Subcutaneous abdominal adipose tissue (tissue), 5 donors: ENCODE measurements at regions not wholly inside any gene's neighbourhood (a gene's known extent, or its start where the extent isn't known, plus 50 kb on each side); places are given as distances from the start of the nearest gene placed in this dataset.

Source experiments
- H3K27ac ChIP-seq: one replicate; pipeline ENCODE4 v1.7.0; 2013; ENCODE audit warnings: low read depth, mild to moderate bottlenecking, inconsistent platforms, low read length, moderate library complexity
- H3K27me3 ChIP-seq, 5 donors: one replicate each; pipeline ENCODE4 v1.7.0; 2013; ENCODE audit warnings: low read length in 5 of 5, inconsistent platforms in 1 of 5; ENCODE audit not compliant: control insufficient read depth in 5 of 5, insufficient read depth in 4 of 5
- H3K36me3 ChIP-seq, 5 donors: one replicate each; pipeline ENCODE4 v1.7.0; 2013; ENCODE audit warnings: low read length in 5 of 5; ENCODE audit not compliant: control insufficient read depth in 5 of 5, insufficient read depth in 5 of 5
- H3K4me1 ChIP-seq, 5 donors: one replicate each; pipeline ENCODE4 v1.7.0; 2013; ENCODE audit warnings: low read length in 5 of 5, mild to moderate bottlenecking in 3 of 5, moderate library complexity in 1 of 5; ENCODE audit not compliant: control insufficient read depth in 5 of 5, insufficient read depth in 5 of 5
- H3K4me3 ChIP-seq, 5 donors: one replicate each; pipeline ENCODE4 v1.7.0; 2013; ENCODE audit warnings: low read length in 5 of 5, low read depth in 1 of 5
- H3K9ac ChIP-seq, 5 donors: one replicate each; pipeline ENCODE4 v1.7.0; 2013; ENCODE audit warnings: low read length in 5 of 5, mild to moderate bottlenecking in 4 of 5, moderate library complexity in 3 of 5
- H3K9me3 ChIP-seq, 5 donors: one replicate each; pipeline ENCODE4 v1.7.0; 2013; ENCODE audit warnings: low read length in 5 of 5; ENCODE audit not compliant: control insufficient read depth in 5 of 5
- donor health status: healthy.
- donor health status: healthy.
- donor health status: healthy.
- donor health status: healthy.
- donor health status: healthy.

DNA sequence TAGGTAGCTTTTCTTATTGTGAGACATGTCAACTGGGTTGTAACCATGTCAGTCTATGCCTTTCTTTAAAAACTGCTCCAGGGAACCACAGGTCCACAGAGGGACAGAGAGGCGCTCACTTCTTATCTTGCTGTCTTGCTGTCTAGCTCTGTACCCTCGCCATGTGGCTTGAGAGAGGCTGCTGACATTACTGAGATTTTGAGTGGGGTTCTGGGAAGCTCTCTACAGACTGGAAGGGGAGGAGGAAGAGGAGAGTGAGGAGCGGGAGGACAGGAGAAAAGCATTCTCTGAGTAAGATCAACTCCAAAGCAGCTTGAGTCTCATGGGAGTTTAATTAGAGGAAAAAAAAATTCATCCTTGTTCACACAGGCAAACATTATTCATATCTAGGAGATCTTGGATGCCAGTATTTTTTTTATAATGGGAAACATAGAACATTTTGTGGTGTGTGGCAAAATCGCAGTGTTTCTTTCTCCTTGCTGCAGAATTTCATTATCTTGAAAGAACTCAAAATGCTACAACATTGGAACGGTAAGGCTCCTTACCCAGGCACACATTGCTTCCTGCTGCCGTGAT is 1037.0 kb upstream of the NR2F2 start:
- Histone ChIP-seq H3K9ac (no peak overlapping the region), H3K4me3 (no peak overlapping the region), H3K9me3 (no peaks in the 10 kb centered on the region), H3K27ac (no peak overlapping the region), H3K4me1 (peaks cover 0 to 17% (median 3%) of the 10 kb centered on the region in 5 donors), H3K36me3 (no peaks in the 10 kb centered on the region), H3K27me3 (peaks cover 0 to 15% (median 7%) of the 10 kb centered on the region in 5 donors)

DNA sequence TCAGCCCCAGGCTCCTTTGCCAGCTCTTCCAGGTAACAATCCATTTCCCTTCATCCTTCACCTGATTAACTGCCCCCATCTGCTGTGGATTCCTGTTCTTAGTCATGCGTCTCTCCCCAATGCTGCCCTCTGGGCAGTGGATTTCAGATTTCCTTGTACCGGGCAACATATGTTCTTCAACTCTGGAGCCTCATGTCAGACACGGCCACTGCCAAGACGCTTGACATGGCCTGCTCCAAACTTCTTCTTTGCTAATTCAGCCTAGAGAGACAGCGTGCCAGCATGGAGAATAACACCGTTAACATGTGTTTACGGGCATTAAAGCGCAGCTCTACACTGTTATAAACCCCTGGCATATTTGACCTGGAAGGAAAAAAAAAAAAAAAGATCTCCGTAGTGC is 1035.1 kb upstream of the NR2F2 start:
- H3K27ac ChIP-seq: no peak overlapping the region
- H3K4me3 ChIP-seq: no peak overlapping the region

DNA sequence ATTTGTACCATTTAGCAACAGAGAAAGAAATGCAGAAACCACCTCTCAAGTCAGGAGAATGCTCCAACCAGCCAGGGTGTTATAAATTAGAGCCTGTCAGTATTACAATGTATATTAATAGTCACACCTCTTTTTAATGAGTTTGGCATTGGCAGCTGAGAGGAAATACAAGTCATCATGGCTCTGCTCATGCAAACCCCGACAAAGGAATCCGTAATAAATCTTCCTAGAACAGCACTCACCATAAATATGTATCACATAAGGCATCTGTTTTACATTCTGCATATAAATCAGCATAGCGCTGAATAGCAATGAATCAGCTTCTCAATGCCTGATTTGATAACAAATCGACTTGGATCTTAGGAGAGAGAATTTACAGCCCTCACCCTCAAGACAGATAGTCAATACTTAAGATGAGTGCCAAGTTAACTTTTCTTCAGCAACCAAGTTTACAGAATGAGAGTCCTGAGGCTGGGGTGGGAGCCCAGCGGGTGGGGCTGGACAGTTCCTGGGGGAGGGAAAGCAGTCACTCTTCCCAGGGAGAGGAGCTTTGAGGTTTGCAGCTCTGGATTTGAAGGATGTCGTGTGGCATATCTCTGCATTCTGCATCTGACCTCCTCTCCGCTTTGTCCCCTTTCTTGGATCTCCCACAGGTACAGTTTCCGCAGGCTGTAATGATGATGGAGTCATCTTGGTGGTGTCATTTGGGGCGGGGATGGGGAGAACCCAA is 1034.4 kb upstream of the NR2F2 start:
- H3K27ac ChIP-seq: no peak overlapping the region
- H3K4me3 ChIP-seq: no peak overlapping the region
- H3K4me1 ChIP-seq: peaks cover 0 to 21% (median 3%) of the 10 kb centered on the region in 5 donors
- H3K36me3 ChIP-seq: no peaks in the 10 kb centered on the region
- H3K9me3 ChIP-seq: no peaks in the 10 kb centered on the region
- no peak overlapping the region for H3K9ac ChIP-seq
- peaks cover 0 to 15% (median 7%) of the 10 kb centered on the region in 5 donors for H3K27me3 ChIP-seq

More for the DNA sequence above, 1035.1 kb upstream of the NR2F2 start:
- Histone ChIP-seq H3K9me3 (no peaks in the 10 kb centered on the region), H3K9ac (no peak overlapping the region), H3K36me3 (no peaks in the 10 kb centered on the region), H3K4me1 (peaks cover 0 to 17% (median 3%) of the 10 kb centered on the region in 5 donors), H3K27me3 (peaks cover 0 to 15% (median 7%) of the 10 kb centered on the region in 5 donors)

DNA sequence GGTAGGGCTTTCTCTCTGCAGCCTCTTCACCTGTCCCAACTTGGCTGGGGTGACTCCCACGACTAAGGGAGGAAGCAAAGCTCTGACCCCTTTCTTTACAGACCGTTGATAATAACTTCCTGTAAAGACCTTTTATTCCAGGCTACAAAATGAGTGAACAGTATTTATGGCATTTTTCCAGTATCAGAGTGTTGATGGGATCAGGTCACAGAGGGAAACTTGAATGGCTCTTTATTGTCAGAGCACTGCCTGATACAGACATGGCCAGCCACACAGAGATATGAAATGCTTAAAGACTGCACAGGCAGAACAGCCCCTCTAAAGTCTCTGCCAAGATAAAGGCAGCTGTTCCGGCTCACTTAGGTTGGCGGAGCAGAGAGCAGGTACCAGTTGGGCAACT is 1033.9 kb upstream of the NR2F2 start:
- H3K27ac ChIP-seq: no peak overlapping the region

DNA sequence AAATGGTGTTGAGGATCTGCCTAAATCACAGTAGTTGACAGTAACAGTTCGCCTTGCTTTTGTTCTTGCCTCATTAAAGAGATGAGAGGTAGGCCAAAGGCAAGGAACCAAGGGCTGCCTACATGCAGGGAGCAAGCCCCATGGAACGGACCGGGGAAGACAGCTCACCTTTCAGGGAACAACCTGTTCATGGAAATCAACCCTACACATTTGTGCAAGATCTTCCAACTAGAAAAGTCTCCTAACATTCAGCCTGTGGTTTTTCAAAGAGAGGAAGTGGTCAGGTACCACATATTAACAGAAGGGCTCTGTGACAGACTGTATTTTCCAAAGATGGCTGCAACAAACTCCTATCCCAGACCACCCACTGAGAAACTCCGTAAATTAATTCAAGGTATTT is 1031.8 kb upstream of the NR2F2 start:
- Histone ChIP-seq H3K36me3 (no peaks in the 10 kb centered on the region), H3K4me1 (peaks cover 0 to 36% (median 7%) of the 10 kb centered on the region in 5 donors), H3K4me3 (no peak overlapping the region), H3K9me3 (no peaks in the 10 kb centered on the region), H3K27me3 (peaks cover 0 to 12% (median 7%) of the 10 kb centered on the region in 5 donors), H3K9ac (no peak overlapping the region), H3K27ac (no peak overlapping the region)

More for the DNA sequence above, 1033.9 kb upstream of the NR2F2 start:
- Histone ChIP-seq H3K4me1 (peaks cover 0 to 23% (median 3%) of the 10 kb centered on the region in 5 donors), H3K9ac (no peak overlapping the region), H3K36me3 (no peaks in the 10 kb centered on the region), H3K27me3 (peaks cover 0 to 15% (median 7%) of the 10 kb centered on the region in 5 donors), H3K4me3 (no peak overlapping the region), H3K9me3 (no peaks in the 10 kb centered on the region)

DNA sequence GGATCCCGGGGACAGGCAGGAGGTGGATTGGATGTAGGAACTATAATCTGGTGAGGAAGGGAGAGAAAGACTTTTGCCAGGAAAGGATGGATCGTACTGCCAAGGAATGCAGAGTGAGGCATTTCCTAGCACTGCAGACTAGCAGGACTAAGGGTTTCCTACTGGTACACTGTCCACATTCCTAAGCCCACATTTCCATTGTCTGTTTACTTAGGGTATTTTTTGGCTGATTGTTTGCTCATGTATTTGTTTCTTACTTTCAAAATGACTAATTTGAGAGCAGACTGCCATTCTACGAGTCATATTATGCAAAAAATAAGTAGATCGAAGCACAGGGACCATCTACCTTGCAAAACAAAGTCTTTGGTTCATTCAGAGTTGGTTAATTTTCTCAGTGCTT is 1029.5 kb upstream of the NR2F2 start:
- Histone ChIP-seq H3K27me3 (peaks cover 0 to 19% (median 7%) of the 10 kb centered on the region in 5 donors), H3K27ac (no peak overlapping the region), H3K4me1 (peaks cover 0 to 41% (median 7%) of the 10 kb centered on the region in 5 donors), H3K4me3 (no peak overlapping the region), H3K9me3 (no peaks in the 10 kb centered on the region), H3K36me3 (no peaks in the 10 kb centered on the region), H3K9ac (no peak overlapping the region)

DNA sequence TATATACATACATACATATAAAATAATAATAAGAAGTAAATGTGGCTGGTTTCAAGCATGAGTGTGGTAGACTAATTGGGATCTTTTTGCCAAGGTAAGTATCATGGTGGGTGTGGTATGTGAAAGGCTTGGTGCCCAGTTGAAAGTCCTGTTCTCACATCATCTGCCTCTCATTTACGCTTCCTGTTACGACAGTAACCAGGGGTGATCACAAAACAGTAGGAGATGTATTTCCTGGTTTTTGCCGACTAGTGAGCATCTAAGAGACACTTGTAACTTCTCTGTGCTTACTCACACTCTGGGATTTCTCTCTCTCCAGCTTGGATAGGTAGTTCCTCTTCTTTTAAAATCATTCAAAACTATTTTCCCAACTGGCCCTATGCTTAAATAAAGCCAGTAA is 1028.3 kb upstream of the NR2F2 start:
- no peak overlapping the region for H3K9ac ChIP-seq
- H3K4me1 ChIP-seq: peaks cover 0 to 32% (median 7%) of the 10 kb centered on the region in 5 donors
- no peak overlapping the region for H3K27ac ChIP-seq
- H3K27me3 ChIP-seq: peaks cover 0 to 7% (median 0%) of the 10 kb centered on the region in 5 donors
- no peaks in the 10 kb centered on the region for H3K36me3 ChIP-seq
- no peaks in the 10 kb centered on the region for H3K9me3 ChIP-seq
- H3K4me3 ChIP-seq: no peak overlapping the region

DNA sequence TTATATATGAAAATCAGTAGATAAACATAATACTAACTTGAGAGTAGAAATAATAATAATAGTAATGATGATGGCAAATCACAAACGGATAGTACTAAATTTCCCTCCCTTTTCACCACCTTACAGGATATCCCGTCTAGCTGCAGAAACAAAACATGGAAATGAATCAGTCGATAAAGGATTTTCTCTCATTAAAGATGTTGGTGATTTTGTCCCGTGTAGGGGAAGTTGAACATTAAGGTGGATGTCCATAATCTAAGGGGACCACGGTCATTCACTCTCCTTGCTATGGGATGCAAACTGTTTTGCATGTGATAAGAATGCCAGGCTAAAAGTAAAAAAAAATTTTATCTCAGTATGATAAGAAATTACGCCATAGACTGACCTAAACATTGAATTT is 1027.7 kb upstream of the NR2F2 start:
- Histone ChIP-seq H3K4me3 (no peak overlapping the region), H3K27ac (no peak overlapping the region)

DNA sequence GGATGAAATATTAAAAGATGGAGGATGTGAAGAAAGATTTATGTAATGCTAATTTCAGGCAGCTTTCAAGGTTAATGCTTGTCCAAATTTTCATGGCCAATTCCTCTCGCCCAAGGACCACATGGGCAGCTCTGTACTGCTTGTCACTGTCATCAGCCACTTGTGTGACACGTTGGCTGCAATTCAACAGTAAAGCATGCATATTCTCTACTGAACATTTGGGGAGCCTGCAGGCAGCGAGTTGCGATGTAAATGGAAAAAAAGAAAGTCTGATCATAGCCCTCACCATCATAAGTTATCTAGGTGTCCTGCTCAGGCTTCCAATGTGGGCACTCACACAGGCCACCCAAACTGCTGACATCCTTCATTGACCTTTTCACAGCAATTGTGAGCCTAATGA is 1026.8 kb upstream of the NR2F2 start:
- Histone ChIP-seq H3K4me3 (no peak overlapping the region), H3K27me3 (peaks cover 0 to 7% (median 0%) of the 10 kb centered on the region in 5 donors), H3K36me3 (no peaks in the 10 kb centered on the region), H3K9ac (no peak overlapping the region), H3K9me3 (no peaks in the 10 kb centered on the region), H3K4me1 (peaks cover 0 to 32% (median 7%) of the 10 kb centered on the region in 5 donors), H3K27ac (no peak overlapping the region)

More for the DNA sequence above, 1027.7 kb upstream of the NR2F2 start:
- Histone ChIP-seq H3K4me1 (peaks cover 0 to 32% (median 7%) of the 10 kb centered on the region in 5 donors), H3K27me3 (peaks cover 0 to 7% (median 0%) of the 10 kb centered on the region in 5 donors), H3K9ac (no peak overlapping the region), H3K36me3 (no peaks in the 10 kb centered on the region), H3K9me3 (no peaks in the 10 kb centered on the region)
